ENCODE measurements at regions not wholly inside any gene's neighbourhood (a gene's known extent, or its start where the extent isn't known, plus 50 kb on each side); places are given as distances from the start of the nearest gene placed in this dataset.
A peak's percentile ranks its signal among the peaks of the same experiment; 100 is the strongest.
"Not testable (repeated sequence)": the region's sequence is repeated elsewhere in the genome, so short reads cannot be mapped to it uniquely, and the experiment has no call there.

DNA sequence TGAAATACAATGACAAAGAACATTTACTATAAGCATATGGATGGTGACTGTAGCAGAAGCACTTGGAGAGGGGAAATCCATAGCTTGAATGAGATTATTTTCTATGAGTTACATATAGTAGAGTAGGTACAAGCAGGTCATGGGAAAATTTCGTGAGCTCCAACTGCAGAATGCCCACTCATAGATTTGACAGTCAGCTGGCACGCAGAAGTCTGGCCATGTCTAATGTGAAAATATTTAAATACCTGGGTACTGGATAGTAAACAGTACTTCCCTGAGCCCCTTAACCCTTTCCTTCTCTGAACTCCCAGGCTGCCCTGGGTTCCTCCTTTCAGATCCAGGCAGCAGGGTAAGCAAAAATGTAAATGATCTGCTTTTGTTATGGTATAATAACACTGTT lies 209.7 kb downstream of the OTUD1 start:
- DNase-seq (ENCODE audit: low read depth in 3 of 3), result no peak

DNA sequence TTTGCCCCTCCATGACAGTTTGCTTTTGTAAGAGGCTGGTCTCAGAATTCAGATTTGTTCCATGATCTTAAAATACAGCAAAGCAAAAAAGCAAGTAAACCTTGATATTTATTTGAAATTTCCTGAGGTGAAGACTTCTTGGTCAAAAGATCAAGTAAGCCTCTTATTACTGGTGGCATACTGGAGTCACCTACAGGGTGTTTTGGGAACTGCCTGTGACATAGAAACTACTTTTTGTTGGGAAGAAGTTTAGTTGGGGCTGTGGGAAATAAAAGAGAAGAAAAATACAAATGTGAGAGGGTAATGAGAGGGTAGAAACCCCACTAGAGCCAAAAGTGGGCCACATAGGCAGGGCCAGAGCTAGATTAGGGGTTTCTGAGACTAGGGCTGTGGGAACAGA lies 217.9 kb downstream of the OTUD1 start:
- no peak for DNase-seq (ENCODE audit: low read depth in 3 of 3)

- DNase-seq (ENCODE audit: low read depth in 3 of 3), result no peak
Measured at GRCh38 chr10:23657677-23658076, 218.8 kb downstream of the OTUD1 start.

GRCh38 chr10:23671866-23672265 lies 233.0 kb downstream of the OTUD1 start:
- not testable (repeated sequence) for DNase-seq (ENCODE audit: low read depth in 3 of 3)

DNA sequence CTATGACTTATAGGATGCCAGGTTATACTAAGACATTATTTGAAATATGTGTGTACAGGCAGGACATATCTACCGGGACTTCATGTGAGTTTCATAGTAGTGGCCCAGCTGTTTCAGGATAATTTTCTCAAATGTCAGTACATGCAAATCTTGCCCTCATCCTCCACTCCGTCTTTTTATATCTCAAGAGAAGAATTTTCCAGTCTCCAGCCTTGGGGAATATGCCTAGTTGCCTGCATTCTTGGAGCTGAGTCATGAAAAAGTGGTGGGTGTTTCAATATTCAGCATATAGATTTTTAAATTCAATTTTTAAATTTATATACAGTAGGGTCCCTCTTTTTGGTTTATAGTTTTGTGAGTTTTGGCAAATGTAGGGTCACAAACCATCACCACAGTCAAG lies 236.7 kb downstream of the OTUD1 start:
- DNase-seq (ENCODE audit: low read depth in 3 of 3), result no peak

DNA sequence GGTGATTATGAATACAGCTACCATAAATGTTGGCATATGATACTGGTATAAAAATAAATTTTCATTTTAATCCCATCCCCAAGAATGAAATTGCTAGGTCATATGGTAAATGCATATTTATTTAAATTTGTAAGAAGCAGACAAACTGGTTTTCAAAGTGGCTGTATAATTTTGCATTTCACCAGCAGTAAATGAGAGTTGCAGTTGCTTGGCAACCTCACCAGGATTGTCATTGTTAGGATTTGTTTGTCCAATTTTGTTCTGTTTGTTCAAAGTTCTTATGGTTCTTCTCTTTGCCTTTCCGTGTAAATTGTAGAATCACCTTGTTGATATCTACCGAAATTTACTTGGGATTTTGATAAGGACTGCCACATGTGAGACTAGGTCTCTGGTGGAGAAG lies 237.4 kb downstream of the OTUD1 start:
- no peak for DNase-seq (ENCODE audit: low read depth in 3 of 3)

- no peak for DNase-seq (ENCODE audit: low read depth in 3 of 3)
Measured at GRCh38 chr10:23686722-23687121, 247.8 kb downstream of the OTUD1 start.

DNA sequence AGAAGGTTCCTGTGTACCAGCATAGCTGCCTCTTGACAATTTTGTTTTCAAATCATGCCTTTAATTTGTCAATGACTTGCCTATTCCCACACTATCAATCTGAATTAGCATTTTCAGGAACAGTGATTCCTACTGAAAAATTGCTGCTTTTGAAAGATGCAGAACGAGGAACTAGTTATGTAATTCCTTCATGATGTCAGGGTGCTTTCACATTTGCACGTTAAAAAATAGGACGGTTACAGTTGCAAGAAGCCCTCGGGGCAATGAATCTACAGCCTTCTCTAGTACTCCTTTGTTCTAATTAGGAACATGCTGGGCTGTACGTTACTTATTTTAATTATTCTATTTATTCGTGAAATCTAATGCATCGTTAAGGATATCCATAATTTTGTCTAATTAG lies 253.9 kb downstream of the OTUD1 start:
- DNase-seq (ENCODE audit: low read depth in 3 of 3), result no peak

DNA sequence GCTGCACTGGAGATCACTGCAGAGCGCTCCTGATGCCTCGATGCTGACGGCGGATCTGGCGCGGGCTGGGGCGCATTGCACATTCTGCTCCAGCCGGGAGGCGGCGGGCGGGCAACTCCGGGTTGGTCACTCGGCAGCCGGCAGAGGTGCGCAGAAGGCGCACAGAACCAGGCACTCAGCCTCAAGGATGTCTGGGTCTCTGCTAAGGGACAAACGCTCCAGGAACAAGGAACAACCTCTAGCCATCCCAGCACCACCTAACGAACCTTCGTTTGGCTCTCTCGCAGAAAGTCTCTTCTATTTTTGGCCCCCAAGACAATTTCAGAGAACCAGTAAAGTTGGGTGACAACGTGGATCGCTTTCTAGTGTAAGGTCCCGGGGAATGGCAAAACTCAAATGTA lies 254.6 kb downstream of the OTUD1 start:
- peak in 1 of 3 experiments; percentile 33 for DNase-seq (ENCODE audit: low read depth in 3 of 3)

DNA sequence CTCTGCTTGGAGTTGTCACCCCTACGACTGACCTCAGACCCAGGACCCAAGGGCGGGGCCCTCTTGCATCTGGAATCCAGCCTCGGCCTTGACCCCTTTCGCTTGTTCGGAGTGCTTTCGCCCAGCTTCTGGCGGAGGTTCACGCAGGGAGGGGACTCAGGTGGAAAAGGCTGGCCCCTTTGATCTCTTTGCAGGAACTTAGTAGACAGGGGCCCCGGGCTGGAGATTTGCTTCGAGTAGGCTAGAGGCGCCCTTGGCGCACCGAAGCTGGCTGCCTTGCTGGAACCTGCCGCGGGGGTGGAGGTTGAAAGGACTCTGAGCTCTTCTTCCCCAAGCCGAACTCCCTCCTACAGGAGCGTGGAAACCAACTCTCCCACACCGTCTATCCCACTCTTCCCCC lies 255.1 kb downstream of the OTUD1 start:
- DNase-seq (ENCODE audit: low read depth in 3 of 3), result no peak

DNA sequence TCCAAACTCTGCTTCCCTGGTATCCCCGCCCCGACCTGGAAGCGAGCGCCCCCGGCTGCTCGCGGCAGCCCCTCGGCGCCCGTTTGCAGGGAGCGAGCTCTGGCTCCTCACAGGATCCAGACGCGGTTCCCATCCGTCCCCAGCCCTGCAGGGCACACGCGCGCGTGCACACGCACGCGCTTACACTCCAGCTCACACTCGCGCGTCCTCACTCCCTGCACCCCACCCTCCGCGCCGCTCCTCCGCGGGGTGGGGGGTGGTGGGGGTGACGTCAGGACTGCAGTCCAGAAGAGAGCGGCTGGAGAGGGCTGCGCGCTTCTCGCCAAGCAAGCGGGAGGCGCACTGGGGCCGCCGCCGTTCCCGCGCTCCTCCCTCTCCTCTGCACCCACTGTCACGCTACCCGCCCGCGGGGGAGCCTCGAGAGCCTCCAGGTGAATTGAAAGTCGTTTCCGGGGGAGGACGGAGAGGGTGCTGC lies 255.6 kb downstream of the OTUD1 start:
- DNase-seq (ENCODE audit: low read depth in 3 of 3), result no peak

DNA sequence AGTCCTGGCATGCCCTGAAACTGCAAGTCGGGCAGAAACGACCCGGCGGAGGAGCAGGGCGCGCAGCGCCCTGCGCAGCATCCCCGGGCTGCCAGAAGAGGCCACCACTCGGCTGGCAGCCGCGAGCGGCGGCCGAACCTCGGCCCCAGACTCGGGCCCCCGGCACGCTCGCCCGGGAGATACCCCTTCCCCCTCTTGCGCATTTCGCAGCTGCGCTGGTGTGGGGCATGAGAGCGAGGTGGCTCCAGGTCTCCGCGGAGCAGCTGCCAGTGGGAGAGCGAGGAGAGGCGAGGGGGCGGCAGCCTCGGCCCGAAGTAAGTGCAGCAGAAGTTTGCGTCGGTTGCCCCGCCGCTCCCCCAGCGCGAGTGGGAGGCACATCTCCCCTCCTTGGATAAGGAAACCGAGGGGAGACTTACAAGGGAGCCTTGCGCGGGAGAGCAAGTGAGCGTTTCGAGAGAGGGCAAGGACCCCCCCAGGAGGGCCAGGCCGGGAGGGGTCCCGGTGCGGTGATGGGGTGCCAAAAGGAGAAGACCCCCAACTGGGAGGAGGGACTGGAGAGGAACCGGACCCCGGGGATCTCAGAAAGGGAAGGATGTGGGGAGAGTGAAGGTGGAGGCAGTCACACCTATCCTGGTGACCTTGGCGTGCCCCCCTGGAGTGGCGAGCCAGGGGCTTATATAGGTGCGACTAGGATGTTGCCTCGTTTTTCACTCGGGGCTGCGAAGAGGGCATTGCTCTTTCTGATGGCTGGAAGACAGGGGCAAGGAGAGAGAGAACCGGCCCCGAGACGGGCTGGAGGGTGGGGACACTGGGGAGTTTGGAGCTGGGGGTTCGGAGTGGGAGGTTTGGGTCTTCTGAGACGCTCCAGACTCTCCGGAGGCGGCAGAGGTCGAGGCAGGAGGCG lies 256.3 kb downstream of the OTUD1 start:
- no peak for DNase-seq (ENCODE audit: low read depth in 3 of 3)

DNA sequence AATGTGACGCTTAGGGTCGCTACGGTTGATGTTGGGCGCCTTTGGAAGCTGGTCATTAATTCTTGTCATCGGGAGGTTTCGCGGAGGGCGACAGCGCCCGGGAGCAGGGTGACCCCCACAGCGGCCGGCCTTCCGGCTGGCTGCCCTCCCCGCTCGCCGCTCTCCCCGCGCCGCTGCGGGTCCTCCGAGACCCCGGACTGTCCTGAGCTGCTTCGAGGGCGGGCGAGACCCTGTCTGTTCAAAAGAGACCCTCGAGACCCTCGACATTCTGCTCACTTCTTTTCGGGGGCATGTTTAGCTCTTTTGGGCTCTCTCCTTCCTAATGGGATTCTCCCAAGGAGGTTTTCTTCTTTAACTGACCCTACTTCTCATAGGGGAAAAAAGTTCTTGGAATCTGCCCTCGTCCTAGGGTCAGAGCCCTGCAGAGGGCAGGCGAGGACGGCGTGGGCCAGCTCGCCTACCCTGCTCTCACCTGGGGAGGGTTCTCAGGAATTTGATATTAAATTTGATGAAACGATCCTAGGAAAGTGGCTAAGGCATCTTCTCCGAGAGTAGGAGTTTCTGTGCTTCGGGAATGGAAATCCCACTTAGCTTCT lies 257.0 kb downstream of the OTUD1 start:
- no peak for DNase-seq (ENCODE audit: low read depth in 3 of 3)

GRCh38 chr10:23696476-23696875 lies 257.6 kb downstream of the OTUD1 start:
- no peak for DNase-seq (ENCODE audit: low read depth in 3 of 3)

GRCh38 chr10:23702977-23703414 lies 264.1 kb downstream of the OTUD1 start:
- peak; percentile 33 to 40 (median 36) for DNase-seq (ENCODE audit: low read depth in 3 of 3)

GRCh38 chr10:23715363-23715762 lies 276.5 kb downstream of the OTUD1 start:
- DNase-seq (ENCODE audit: low read depth in 3 of 3), result no peak

DNA sequence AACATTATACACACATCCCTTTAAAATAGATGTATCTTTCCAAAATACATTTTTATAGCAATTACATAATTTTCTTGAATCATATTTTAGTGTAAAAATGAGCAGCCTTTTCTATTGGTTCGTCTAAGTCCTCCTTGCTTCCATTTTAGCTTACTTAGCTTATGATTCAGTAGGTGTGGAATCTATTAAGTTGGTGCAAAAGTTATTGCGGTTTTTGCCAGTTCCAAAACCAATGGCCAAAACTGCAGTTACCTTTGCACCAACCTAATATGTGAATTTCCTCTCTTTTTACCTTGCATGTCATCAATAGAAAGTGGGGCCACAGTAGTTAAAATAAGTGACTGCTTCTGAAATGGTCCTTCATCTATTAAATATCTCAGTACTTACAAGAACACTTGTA lies 279.0 kb downstream of the OTUD1 start:
- DNase-seq (ENCODE audit: low read depth in 3 of 3), result no peak

DNA sequence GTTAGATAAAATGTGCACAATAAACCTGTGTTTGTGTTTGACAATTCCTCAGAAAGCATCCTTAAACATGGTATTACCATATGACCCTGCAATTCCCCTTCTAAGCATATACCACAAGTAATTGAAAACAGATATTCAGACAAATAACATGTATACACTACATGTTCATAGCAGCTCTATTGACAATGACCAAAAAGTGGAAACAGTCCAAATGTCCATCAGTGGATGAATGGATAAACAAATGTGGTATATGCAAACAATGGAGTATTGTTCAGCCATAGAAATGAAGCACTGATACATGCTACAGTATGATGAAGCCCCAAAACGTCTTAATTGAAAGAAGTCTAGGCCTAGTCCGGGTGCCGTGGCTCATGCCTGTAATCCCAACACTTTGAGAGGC lies 280.1 kb downstream of the OTUD1 start:
- no peak for DNase-seq (ENCODE audit: low read depth in 3 of 3)

DNA sequence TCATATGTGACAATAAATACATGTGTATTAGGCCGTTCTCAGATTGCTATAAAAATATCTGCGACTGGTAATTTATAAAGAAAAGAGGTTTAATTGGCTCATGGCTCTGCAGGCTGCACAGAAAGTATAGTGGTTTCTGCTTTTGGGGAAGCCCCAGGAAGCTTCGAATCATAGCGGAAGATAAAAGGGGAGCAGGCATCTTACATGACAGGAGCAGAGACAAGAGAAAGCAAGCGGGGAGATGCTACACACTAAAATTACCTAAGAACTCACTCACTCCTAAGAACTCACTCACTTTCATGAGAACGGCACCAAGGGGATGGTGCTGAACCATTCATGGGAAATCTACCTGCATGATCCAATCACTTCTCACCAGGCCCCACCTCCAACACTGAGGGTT lies 284.9 kb downstream of the OTUD1 start:
- DNase-seq (ENCODE audit: low read depth in 3 of 3), result no peak

DNA sequence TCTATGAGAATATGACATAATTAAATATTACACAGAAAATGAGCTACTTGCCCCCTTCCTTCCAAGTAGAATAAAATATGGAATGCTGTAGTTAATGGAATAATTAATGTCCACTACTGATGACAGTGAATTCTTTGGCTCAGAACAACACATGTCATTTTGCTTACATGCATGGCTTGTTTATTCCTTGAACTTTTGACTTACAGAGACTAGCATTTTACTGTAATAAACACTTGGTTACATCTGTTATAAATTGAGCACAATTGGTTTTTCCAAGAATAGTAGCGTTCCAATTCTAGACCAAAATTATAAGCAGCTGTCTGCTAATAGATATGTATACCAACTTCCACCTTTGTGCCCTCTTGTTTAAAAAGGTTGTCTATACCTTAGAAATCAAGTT lies 286.7 kb downstream of the OTUD1 start:
- DNase-seq (ENCODE audit: low read depth in 3 of 3), result no peak

DNA sequence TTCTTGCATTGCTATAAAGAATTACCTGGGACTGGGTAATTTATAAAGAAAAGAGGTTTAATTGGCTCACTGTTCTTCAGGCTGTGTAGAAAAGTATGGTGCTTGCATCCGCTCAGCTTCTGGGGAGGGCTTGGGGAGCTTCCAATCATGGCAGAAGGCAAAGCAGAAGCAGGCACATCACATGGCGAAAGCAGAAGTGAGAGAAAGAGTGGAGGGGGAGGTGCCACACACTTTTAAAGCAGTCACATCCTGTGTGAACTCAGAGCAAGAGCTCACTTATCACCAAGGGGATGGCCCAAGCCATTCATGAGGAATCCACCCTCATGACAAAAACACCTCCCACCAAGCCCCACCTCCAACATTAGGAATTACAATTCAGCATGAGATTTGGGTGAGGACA lies 303.5 kb downstream of the OTUD1 start:
- DNase-seq (ENCODE audit: low read depth in 3 of 3), result no peak

- no peak for DNase-seq (ENCODE audit: low read depth in 3 of 3)
Measured at GRCh38 chr10:23742807-23743206, 303.9 kb downstream of the OTUD1 start.

DNA sequence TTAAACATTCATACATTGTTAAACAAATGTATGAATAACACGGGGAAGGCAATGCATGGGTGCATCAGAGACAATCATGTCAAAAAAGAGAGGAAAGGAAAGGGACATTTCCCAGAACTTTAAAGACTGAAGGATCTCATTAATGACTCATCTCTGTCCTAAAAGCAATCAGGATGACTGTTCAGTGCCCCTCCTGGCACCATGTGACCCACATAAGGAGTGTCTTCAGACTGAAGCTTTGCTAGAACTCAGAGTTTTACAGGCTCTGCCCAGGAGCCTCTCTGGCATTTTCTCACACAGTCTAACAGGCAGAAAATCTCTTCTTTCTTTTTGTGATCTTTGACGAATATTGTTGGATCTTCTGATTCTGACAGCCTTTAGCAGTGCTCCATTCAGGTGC lies 315.3 kb downstream of the OTUD1 start:
- no peak for DNase-seq (ENCODE audit: low read depth in 3 of 3)
